ENCODE measurements at regions not wholly inside any gene's neighbourhood (a gene's known extent, or its start where the extent isn't known, plus 50 kb on each side); places are given as distances from the start of the nearest gene placed in this dataset.

GRCh38 chr20:7579888-7580287 lies 360.4 kb downstream of the HAO1 start:
- H3K27ac Mint-ChIP-seq = no peak overlapping the region
- H3K4me3 Mint-ChIP-seq = no peak overlapping the region
- no peaks in the 10 kb centered on the region for H3K4me1 Mint-ChIP-seq
- Histone ChIP-seq H3K4me1 (ENCODE audit: control insufficient read depth, insufficient read depth, low read length) (no peaks in the 10 kb centered on the region), H3K27ac (ENCODE audit: low read depth, low read length) (no peak overlapping the region), H3K9me3 (ENCODE audit: control insufficient read depth, low read length) (no peaks in the 10 kb centered on the region), H3K27me3 (ENCODE audit: control insufficient read depth, insufficient read depth, low read length, poor library complexity, severe bottlenecking) (no peaks in the 10 kb centered on the region), H3K4me3 (ENCODE audit: low read length) (no peak overlapping the region), H3K36me3 (ENCODE audit: control insufficient read depth, insufficient read depth, low read length) (no peaks in the 10 kb centered on the region), H3K9ac (ENCODE audit: extremely low read depth, low read length, poor library complexity, severe bottlenecking) (no peak overlapping the region)
- no peaks in the 10 kb centered on the region for H3K27me3 Mint-ChIP-seq (ENCODE audit: insufficient read depth)
- DNase-seq = no peak
- H3K9me3 Mint-ChIP-seq = no peaks in the 10 kb centered on the region
- WGBS, 2 experiments (ENCODE audit: insufficient coverage in 1 of 2, insufficient read length in 1 of 2) = 86 to 92% methylated on average over 3 of the region's 3 CpGs
- TF ChIP-seq CTCF (conservative IDR thresholded peaks at IDR 0.05) = no peak
- H3K36me3 Mint-ChIP-seq (ENCODE audit: low read depth) = no peaks in the 10 kb centered on the region

- Histone ChIP-seq H3K4me3 (ENCODE audit: low read length) (no peak overlapping the region), H3K4me1 (ENCODE audit: control insufficient read depth, insufficient read depth, low read length) (no peaks in the 10 kb centered on the region), H3K9me3 (ENCODE audit: control insufficient read depth, low read length) (no peaks in the 10 kb centered on the region), H3K36me3 (ENCODE audit: control insufficient read depth, insufficient read depth, low read length) (no peaks in the 10 kb centered on the region), H3K27me3 (ENCODE audit: control insufficient read depth, insufficient read depth, low read length, poor library complexity, severe bottlenecking) (no peaks in the 10 kb centered on the region), H3K9ac (ENCODE audit: extremely low read depth, low read length, poor library complexity, severe bottlenecking) (no peak overlapping the region), H3K27ac (ENCODE audit: low read depth, low read length) (no peak overlapping the region)
- TF ChIP-seq CTCF (conservative IDR thresholded peaks at IDR 0.05) = no peak
- Mint-ChIP-seq H3K4me1 (no peaks in the 10 kb centered on the region), H3K27me3 (ENCODE audit: insufficient read depth) (no peaks in the 10 kb centered on the region), H3K27ac (no peak overlapping the region), H3K4me3 (no peak overlapping the region), H3K9me3 (no peaks in the 10 kb centered on the region), H3K36me3 (ENCODE audit: low read depth) (no peaks in the 10 kb centered on the region)
- 91 to 97% methylated on average over 4 to 6 of the region's 6 CpGs for WGBS, 2 experiments (ENCODE audit: insufficient coverage in 1 of 2, insufficient read length in 1 of 2)
- no peak for DNase-seq
Measured at GRCh38 chr20:7585126-7585679, 355.1 kb downstream of the HAO1 start.

GRCh38 chr20:7586481-7586880 lies 353.8 kb downstream of the HAO1 start:
- H3K9me3 Mint-ChIP-seq = peaks cover under 1% of the 10 kb centered on the region
- H3K4me1 Mint-ChIP-seq = no peaks in the 10 kb centered on the region
- Histone ChIP-seq H3K9ac (ENCODE audit: extremely low read depth, low read length, poor library complexity, severe bottlenecking) (no peak overlapping the region), H3K27ac (ENCODE audit: low read depth, low read length) (no peak overlapping the region), H3K27me3 (ENCODE audit: control insufficient read depth, insufficient read depth, low read length, poor library complexity, severe bottlenecking) (no peaks in the 10 kb centered on the region), H3K4me1 (ENCODE audit: control insufficient read depth, insufficient read depth, low read length) (no peaks in the 10 kb centered on the region), H3K9me3 (ENCODE audit: control insufficient read depth, low read length) (peaks cover 3% of the 10 kb centered on the region), H3K36me3 (ENCODE audit: control insufficient read depth, insufficient read depth, low read length) (no peaks in the 10 kb centered on the region), H3K4me3 (ENCODE audit: low read length) (no peak overlapping the region)
- 100% methylated on average over 1 of the region's 1 CpG for WGBS, 2 experiments (ENCODE audit: insufficient coverage in 1 of 2, insufficient read length in 1 of 2)
- H3K4me3 Mint-ChIP-seq = no peak overlapping the region
- no peak overlapping the region for H3K27ac Mint-ChIP-seq
- DNase-seq = no peak
- H3K27me3 Mint-ChIP-seq (ENCODE audit: insufficient read depth) = no peaks in the 10 kb centered on the region
- no peak for TF ChIP-seq CTCF (conservative IDR thresholded peaks at IDR 0.05)
- H3K36me3 Mint-ChIP-seq (ENCODE audit: low read depth) = no peaks in the 10 kb centered on the region

Measured in endodermal cell (in vitro differentiated cells).